ENCODE measurements at regions not wholly inside any gene's neighbourhood (a gene's known extent, or its start where the extent isn't known, plus 50 kb on each side); places are given as distances from the start of the nearest gene placed in this dataset.

- DNase-seq: no peak
Measured at GRCh38 chr18:54772056-54772455, 56.2 kb upstream of the RAB27B start.

GRCh38 chr18:54774423-54774822, 53.9 kb upstream of the RAB27B start:
- no peak for DNase-seq

GRCh38 chr18:54774981-54775665, 53.2 kb upstream of the RAB27B start:
- peak; percentile 58 for DNase-seq

- DNase-seq: no peak
Measured at GRCh38 chr18:54775686-54776085, 52.6 kb upstream of the RAB27B start.

GRCh38 chr18:54776282-54776977, 51.8 kb upstream of the RAB27B start:
- DNase-seq: peak; percentile 6

GRCh38 chr18:54777118-54777791, 51.0 kb upstream of the RAB27B start:
- DNase-seq: no peak

GRCh38 chr18:54777989-54778388, 50.3 kb upstream of the RAB27B start:
- DNase-seq: no peak

All from retina (tissue), 1 donor.